ENCODE measurements at regions not wholly inside any gene's neighbourhood (a gene's known extent, or its start where the extent isn't known, plus 50 kb on each side); places are given as distances from the start of the nearest gene placed in this dataset.

- TF ChIP-seq CTCF (conservative IDR thresholded peaks at IDR 0.05) = no peak
- no peak for TF ChIP-seq ZFX (IDR thresholded peaks at IDR 0.05)
These were observed 289.1 kb upstream of the MCTP2 start for GRCh38 chr15:93942269-93942694.

Data from C4-2B (cell line).